GM23248 (cell line): ENCODE measurements at regions not wholly inside any gene's neighbourhood (a gene's known extent, or its start where the extent isn't known, plus 50 kb on each side); places are given as distances from the start of the nearest gene placed in this dataset.

Source experiments
- EZH2 ChIP-seq: fragments of 200-600 bp; sonication (generic); IDR thresholded peaks from 2 replicates; pipeline ENCODE4 v1.6.1; 2018; ENCODE audit warnings: antibody characterized with exemption, mild to moderate bottlenecking; ENCODE audit not compliant: insufficient read depth, poor library complexity, severe bottlenecking
- EZH2phosphoT487 ChIP-seq: fragments of 200-600 bp; sonication (generic); IDR thresholded peaks from 2 replicates; pipeline ENCODE4 v1.6.1; 2018; ENCODE audit warnings: antibody characterized with exemption, moderate library complexity, mild to moderate bottlenecking, low read depth; ENCODE audit not compliant: insufficient read depth

DNA sequence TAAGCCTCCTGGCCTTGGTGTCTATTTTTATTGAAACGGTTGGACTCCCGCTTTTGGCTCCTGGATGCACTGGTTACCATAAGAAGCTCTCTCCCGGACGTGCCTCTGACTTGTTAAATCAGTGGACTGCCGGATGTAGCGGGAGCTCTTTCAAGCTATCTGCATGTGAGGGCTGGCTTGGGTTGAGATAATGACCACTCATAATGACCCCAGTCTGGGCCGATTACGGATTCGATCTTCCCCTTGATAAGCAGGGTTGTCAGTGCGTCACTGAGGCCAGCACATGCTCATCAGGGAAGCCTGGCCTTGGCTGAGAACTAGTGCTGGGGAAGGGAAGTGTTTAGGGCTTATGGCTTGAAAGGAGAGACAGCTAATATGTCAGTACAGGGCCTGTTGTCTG lies 528.1 kb downstream of the CDH26 start:
- TF ChIP-seq EZH2 (no peak), EZH2phosphoT487 (no peak)
